ENCODE measurements at regions not wholly inside any gene's neighbourhood (a gene's known extent, or its start where the extent isn't known, plus 50 kb on each side); places are given as distances from the start of the nearest gene placed in this dataset.
"Not testable (repeated sequence)": the region's sequence is repeated elsewhere in the genome, so short reads cannot be mapped to it uniquely, and the experiment has no call there.

DNA sequence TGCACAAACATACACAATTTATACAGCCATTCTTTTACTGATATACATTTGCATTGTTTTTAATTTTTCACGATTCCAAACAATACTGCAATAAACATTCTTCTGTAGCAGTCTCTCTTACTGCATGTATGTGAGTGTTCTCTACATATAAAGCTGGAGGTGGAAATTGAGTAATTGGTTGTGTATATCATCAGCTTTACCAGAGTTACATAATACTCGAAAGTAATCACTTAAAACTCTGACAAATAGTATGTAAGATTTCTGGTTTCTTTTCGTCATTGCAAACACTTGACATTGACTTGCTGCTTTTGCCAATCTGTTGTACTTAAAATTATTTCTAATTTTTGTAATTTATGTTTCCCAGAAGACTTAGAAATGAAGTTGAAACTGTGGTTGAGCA, 110.2 kb downstream of the TDRD15 start:
- Histone ChIP-seq H3K27me3 (ENCODE audit: control insufficient read depth, insufficient read depth, low read length) (no peaks in the 10 kb centered on the region), H3K27ac (ENCODE audit: low read length) (no peak overlapping the region), H3K9me3 (ENCODE audit: control insufficient read depth, insufficient read depth, low read depth, low read length) (no peaks in the 10 kb centered on the region), H3K4me1 (ENCODE audit: control insufficient read depth, insufficient read depth, low read length) (no peaks in the 10 kb centered on the region), H3K4me3 (ENCODE audit: low read depth in 2 of 2, low read length in 2 of 2) (no peak overlapping the region), H3K36me3 (ENCODE audit: control insufficient read depth, insufficient read depth, low read length) (no peaks in the 10 kb centered on the region; the same call in 1 of the 2 replicates)
- POLR2A ChIA-PET, result no interaction called here
- no peak for DNase-seq (ENCODE audit: low read depth, low spot score)
- intact Hi-C loops (cut with micrococcal nuclease; ENCODE audit: unreplicated experiment), result no loop called here
- in situ Hi-C loops (cut with HindIII; ENCODE audit: low pct_unique_long_range_greater_than_20kb, low sequenced_read_pairs), result no loop called here
- CTCF ChIA-PET, result no interaction called here
- no TSS peak for BruUV-seq (replicated peaks)
- TF ChIP-seq, protein P1, sequence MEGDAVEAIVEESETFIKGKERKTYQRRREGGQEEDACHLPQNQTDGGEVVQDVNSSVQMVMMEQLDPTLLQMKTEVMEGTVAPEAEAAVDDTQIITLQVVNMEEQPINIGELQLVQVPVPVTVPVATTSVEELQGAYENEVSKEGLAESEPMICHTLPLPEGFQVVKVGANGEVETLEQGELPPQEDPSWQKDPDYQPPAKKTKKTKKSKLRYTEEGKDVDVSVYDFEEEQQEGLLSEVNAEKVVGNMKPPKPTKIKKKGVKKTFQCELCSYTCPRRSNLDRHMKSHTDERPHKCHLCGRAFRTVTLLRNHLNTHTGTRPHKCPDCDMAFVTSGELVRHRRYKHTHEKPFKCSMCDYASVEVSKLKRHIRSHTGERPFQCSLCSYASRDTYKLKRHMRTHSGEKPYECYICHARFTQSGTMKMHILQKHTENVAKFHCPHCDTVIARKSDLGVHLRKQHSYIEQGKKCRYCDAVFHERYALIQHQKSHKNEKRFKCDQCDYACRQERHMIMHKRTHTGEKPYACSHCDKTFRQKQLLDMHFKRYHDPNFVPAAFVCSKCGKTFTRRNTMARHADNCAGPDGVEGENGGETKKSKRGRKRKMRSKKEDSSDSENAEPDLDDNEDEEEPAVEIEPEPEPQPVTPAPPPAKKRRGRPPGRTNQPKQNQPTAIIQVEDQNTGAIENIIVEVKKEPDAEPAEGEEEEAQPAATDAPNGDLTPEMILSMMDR (IDR thresholded peaks at IDR 0.05), result no peak
- TF ChIP-seq SIN3A (IDR thresholded peaks at IDR 0.05; ENCODE audit: borderline replicate concordance, insufficient read depth, low read depth, low read length) (no peak), TCF7L2 (IDR thresholded peaks at IDR 0.05; ENCODE audit: low read depth, low read length) (no peak)
- TF ChIP-seq, protein P2, sequence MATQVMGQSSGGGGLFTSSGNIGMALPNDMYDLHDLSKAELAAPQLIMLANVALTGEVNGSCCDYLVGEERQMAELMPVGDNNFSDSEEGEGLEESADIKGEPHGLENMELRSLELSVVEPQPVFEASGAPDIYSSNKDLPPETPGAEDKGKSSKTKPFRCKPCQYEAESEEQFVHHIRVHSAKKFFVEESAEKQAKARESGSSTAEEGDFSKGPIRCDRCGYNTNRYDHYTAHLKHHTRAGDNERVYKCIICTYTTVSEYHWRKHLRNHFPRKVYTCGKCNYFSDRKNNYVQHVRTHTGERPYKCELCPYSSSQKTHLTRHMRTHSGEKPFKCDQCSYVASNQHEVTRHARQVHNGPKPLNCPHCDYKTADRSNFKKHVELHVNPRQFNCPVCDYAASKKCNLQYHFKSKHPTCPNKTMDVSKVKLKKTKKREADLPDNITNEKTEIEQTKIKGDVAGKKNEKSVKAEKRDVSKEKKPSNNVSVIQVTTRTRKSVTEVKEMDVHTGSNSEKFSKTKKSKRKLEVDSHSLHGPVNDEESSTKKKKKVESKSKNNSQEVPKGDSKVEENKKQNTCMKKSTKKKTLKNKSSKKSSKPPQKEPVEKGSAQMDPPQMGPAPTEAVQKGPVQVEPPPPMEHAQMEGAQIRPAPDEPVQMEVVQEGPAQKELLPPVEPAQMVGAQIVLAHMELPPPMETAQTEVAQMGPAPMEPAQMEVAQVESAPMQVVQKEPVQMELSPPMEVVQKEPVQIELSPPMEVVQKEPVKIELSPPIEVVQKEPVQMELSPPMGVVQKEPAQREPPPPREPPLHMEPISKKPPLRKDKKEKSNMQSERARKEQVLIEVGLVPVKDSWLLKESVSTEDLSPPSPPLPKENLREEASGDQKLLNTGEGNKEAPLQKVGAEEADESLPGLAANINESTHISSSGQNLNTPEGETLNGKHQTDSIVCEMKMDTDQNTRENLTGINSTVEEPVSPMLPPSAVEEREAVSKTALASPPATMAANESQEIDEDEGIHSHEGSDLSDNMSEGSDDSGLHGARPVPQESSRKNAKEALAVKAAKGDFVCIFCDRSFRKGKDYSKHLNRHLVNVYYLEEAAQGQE (IDR thresholded peaks at IDR 0.05; ENCODE audit: insufficient read depth in 1 of 2, low read depth in 2 of 2, low read length in 1 of 2), result no peak
- no peak for ATAC-seq

DNA sequence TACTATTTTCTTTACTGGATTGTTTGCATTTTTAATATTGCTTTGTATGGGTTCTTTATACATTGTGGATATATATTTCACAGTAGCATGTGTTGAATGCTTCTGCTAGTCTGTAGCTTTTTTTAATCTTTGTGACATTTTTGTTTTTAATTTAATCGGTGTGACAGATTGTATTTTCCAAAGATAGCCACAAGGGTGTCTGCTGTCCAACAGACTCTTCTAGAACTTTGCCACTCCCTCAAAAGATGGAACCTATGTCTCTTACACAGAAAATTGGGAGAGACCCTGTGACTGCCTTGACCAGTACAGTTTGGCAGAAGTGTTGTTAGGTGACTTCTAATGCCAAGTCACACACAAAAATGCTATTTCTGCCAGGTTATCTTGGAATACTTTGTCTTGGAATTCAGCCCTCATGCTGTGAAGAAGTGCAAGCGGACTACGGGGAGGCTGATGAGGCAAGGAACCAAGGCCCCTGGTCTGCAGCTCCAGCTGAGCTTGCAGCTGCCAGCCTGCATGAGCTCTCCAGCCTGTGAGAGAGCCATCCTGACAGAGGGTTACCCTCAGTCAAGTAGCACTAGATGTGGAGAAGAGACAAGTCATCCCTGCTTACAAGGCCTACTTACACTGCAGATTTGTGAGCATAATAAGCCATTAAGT, 110.8 kb downstream of the TDRD15 start:
- BruUV-seq (replicated peaks), result no TSS peak
- Histone ChIP-seq H3K27ac (ENCODE audit: low read length) (no peak overlapping the region), H3K36me3 (ENCODE audit: control insufficient read depth, insufficient read depth, low read length) (no peaks in the 10 kb centered on the region; the same call in 1 of the 2 replicates), H3K4me3 (ENCODE audit: low read depth in 2 of 2, low read length in 2 of 2) (no peak overlapping the region), H3K27me3 (ENCODE audit: control insufficient read depth, insufficient read depth, low read length) (no peaks in the 10 kb centered on the region), H3K4me1 (ENCODE audit: control insufficient read depth, insufficient read depth, low read length) (no peaks in the 10 kb centered on the region), H3K9me3 (ENCODE audit: control insufficient read depth, insufficient read depth, low read depth, low read length) (no peaks in the 10 kb centered on the region)
- in situ Hi-C loops (cut with HindIII; ENCODE audit: low pct_unique_long_range_greater_than_20kb, low sequenced_read_pairs), result no loop called here
- ATAC-seq (no peak), DNase-seq (ENCODE audit: low read depth, low spot score) (no peak)
- CTCF ChIA-PET, result no interaction called here
- POLR2A ChIA-PET, result no interaction called here
- intact Hi-C loops (cut with micrococcal nuclease; ENCODE audit: unreplicated experiment), result no loop called here
- TF ChIP-seq TCF7L2 (IDR thresholded peaks at IDR 0.05; ENCODE audit: low read depth, low read length), result no peak
- no peak for TF ChIP-seq SIN3A (IDR thresholded peaks at IDR 0.05; ENCODE audit: borderline replicate concordance, insufficient read depth, low read depth, low read length)
- TF ChIP-seq, protein P1 (IDR thresholded peaks at IDR 0.05), result no peak
- TF ChIP-seq, protein P2 (IDR thresholded peaks at IDR 0.05; ENCODE audit: insufficient read depth in 1 of 2, low read depth in 2 of 2, low read length in 1 of 2), result no peak
- TF ChIP-seq POLR2AphosphoS5 (IDR thresholded peaks at IDR 0.05; ENCODE audit: low read depth, low read length), result no peak

DNA sequence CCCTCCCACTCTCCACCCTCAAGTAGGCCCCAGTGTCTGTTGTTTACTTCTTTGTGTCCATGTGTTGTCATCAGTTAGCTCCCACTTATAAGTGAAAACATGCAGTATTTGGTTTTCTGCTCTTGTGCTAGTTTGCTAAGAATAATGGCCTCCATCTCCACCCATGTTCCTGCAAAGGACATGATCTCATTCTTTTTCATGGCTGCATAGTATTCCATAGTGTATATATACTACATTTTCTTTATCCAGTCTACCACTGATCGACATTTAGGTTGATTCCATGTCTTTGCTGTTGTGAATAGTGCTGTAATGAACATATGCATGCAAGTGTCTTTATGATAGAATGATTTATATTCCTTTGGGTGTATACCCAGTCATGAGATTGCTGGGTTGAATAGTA, 116.0 kb downstream of the TDRD15 start:
- H3K27me3 ChIP-seq (ENCODE audit: control insufficient read depth, insufficient read depth, low read length); ATAC-seq; intact Hi-C loops (cut with micrococcal nuclease; ENCODE audit: unreplicated experiment); in situ Hi-C loops (cut with HindIII; ENCODE audit: low pct_unique_long_range_greater_than_20kb, low sequenced_read_pairs); H3K4me1 ChIP-seq (ENCODE audit: control insufficient read depth, insufficient read depth, low read length); BruUV-seq (replicated peaks); DNase-seq (ENCODE audit: low read depth, low spot score); POLR2A ChIA-PET; CTCF ChIA-PET; H3K9me3 ChIP-seq (ENCODE audit: control insufficient read depth, insufficient read depth, low read depth, low read length); H3K27ac ChIP-seq (ENCODE audit: low read length); H3K36me3 ChIP-seq (ENCODE audit: control insufficient read depth, insufficient read depth, low read length); H3K4me3 ChIP-seq (ENCODE audit: low read depth in 2 of 2, low read length in 2 of 2): not testable (repeated sequence)

Measured in Panc1 (cell line).